GM12878 (cell line): ENCODE measurements at regions not wholly inside any gene's neighbourhood (a gene's known extent, or its start where the extent isn't known, plus 50 kb on each side); places are given as distances from the start of the nearest gene placed in this dataset.

Experiments used
- ATAC-seq: fragments of 200-7000 bp; cut with Tn5 transposase; 3 replicates; pipeline ENCODE4 v1.9.1; 2020; ENCODE audit warnings: mild to moderate bottlenecking, moderate library complexity
- BruUV-seq: library from RNA; stranded (reverse); fragments of 400-500 nt; replicated peaks from 2 replicates; lab custom pipeline; 2021; lab: Mats Ljungman, UMichigan
- CTCF ChIA-PET: fragments of 300-600 bp; sonication (Branson Sonifier 250); formaldehyde crosslinking; extraction: SDS; loops from one replicate; lab custom pipeline; 2021; ENCODE audit warnings: inconsistent platforms; lab: Yijun Ruan, JAX
- POLR2A ChIA-PET: fragments of 350-600 bp; formaldehyde crosslinking; extraction: SDS; loops from one replicate; lab custom pipeline; 2021; ENCODE audit warnings: inconsistent platforms; lab: Charles Lee
- RAD21 ChIA-PET: fragments of 300-600 bp; sonication (Branson Sonifier 250); formaldehyde crosslinking; loops from one replicate; lab custom pipeline; 2023; ENCODE audit warnings: antibody characterized with exemption; ENCODE audit not compliant: unreplicated experiment; lab: Charles Lee
- SMC1A ChIA-PET: fragments of 300-600 bp; sonication (Branson Sonifier 250); formaldehyde crosslinking; loops from one replicate; lab custom pipeline; 2023; ENCODE audit not compliant: unreplicated experiment, uncharacterized antibody; lab: Charles Lee
- DNase-seq: peaks from one replicate; pipeline ENCODE4 v3.0.0-alpha.2; 2011; ENCODE audit warnings: low read depth, low spot score
- FAIRE-seq: peaks from 3 replicates; lab custom pipeline; 2011; peaks lifted over from hg19 to GRCh38; lab: Jason Lieb, UNC
- H2AFZ ChIP-seq: 2 replicates; pipeline ENCODE4 v1.6.0; 2011; ENCODE audit warnings: low read depth, low read length, control low read depth; ENCODE audit not compliant: control insufficient read depth
- H3K27ac ChIP-seq: 2 replicates; pipeline ENCODE4 v1.5.1; 2011; ENCODE audit warnings: control low read depth; ENCODE audit not compliant: control insufficient read depth, insufficient read depth
- H3K27me3 ChIP-seq, 2 experiments: replicated peaks in 1 of 2; 2 replicates each; pipeline versions ENCODE4 v1.6.0 to v1.6.1; 2011; ENCODE audit warnings: low read length in 1 of 2; ENCODE audit not compliant: control insufficient read depth in 2 of 2, insufficient read depth in 2 of 2
- H3K36me3 ChIP-seq, 2 experiments: 2 replicates each; pipeline ENCODE4 v1.5.1; 2011; ENCODE audit warnings: low read length in 1 of 2; ENCODE audit not compliant: control insufficient read depth in 2 of 2, insufficient read depth in 2 of 2
- H3K4me1 ChIP-seq: 2 replicates; pipeline ENCODE4 v1.6.1; 2011; ENCODE audit warnings: mild to moderate bottlenecking, low read length, moderate library complexity, mixed read lengths; ENCODE audit not compliant: control insufficient read depth, insufficient read depth
- H3K4me2 ChIP-seq: 2 replicates; pipeline ENCODE4 v1.6.0; 2011; ENCODE audit warnings: control low read depth; ENCODE audit not compliant: control insufficient read depth, insufficient read depth
- H3K4me3 ChIP-seq: fragments of 200-600 bp; sonication (generic); 2 replicates; pipeline ENCODE4 v1.5.1; 2016
- H3K79me2 ChIP-seq: 2 replicates; pipeline ENCODE4 v1.6.0; 2011; ENCODE audit warnings: low read length; ENCODE audit not compliant: control insufficient read depth, insufficient read depth
- H3K9ac ChIP-seq: 2 replicates; pipeline ENCODE4 v1.8.0; 2011; ENCODE audit warnings: low read length, control low read depth, mixed read lengths; ENCODE audit not compliant: control insufficient read depth, insufficient read depth
- H3K9me3 ChIP-seq: replicated peaks from 3 replicates; pipeline ENCODE4 v1.5.1; 2011; ENCODE audit warnings: mild to moderate bottlenecking, low read length; ENCODE audit not compliant: control insufficient read depth, insufficient read depth
- H4K20me1 ChIP-seq: 2 replicates; pipeline ENCODE4 v1.6.0; 2011; ENCODE audit not compliant: control insufficient read depth, insufficient read depth
- CREM ChIP-seq: IDR thresholded peaks from 2 replicates; pipeline ENCODE4 v1.6.1; 2014; ENCODE audit warnings: antibody characterized with exemption, low read depth
- FOXK2 ChIP-seq: fragments of 450-650 bp; IDR thresholded peaks from 2 replicates; pipeline ENCODE4 v1.6.1; 2017; ENCODE audit warnings: mild to moderate bottlenecking, moderate library complexity
- FOXM1 ChIP-seq: IDR thresholded peaks from 2 replicates; pipeline ENCODE4 v1.6.1; 2012; ENCODE audit warnings: low read depth, mild to moderate bottlenecking, inconsistent platforms, low read length, moderate library complexity
- HDAC2 ChIP-seq: fragments of 200-600 bp; sonication (generic); IDR thresholded peaks from 2 replicates; pipeline ENCODE4 v1.6.1; 2017
- IRF4 ChIP-seq: IDR thresholded peaks from 2 replicates; pipeline ENCODE4 v1.6.1; 2011; ENCODE audit warnings: low read depth, low read length
- MEF2A ChIP-seq: IDR thresholded peaks from 2 replicates; pipeline ENCODE4 v1.6.1; 2011; ENCODE audit warnings: low read depth, mild to moderate bottlenecking, low read length, moderate library complexity; ENCODE audit not compliant: insufficient read depth
- MTA2 ChIP-seq: fragments of 450-650 bp; IDR thresholded peaks from 2 replicates; pipeline ENCODE4 v1.6.1; 2016; ENCODE audit warnings: low read depth, mild to moderate bottlenecking, moderate library complexity
- MYB ChIP-seq: fragments of 150-350 bp; IDR thresholded peaks from 2 replicates; pipeline ENCODE4 v1.6.1; 2014; ENCODE audit warnings: mild to moderate bottlenecking, low read depth, low read length, borderline replicate concordance
- NBN ChIP-seq: fragments of 450-650 bp; IDR thresholded peaks from 2 replicates; pipeline ENCODE4 v1.6.1; 2016
- NFXL1 ChIP-seq: fragments of 450-650 bp; IDR thresholded peaks from 2 replicates; pipeline ENCODE4 v1.6.1; 2017; ENCODE audit warnings: antibody characterized with exemption, mild to moderate bottlenecking, borderline replicate concordance
- NR2F1 ChIP-seq: fragments of 450-650 bp; conservative IDR thresholded peaks from 2 replicates; pipeline ENCODE4 v1.6.1; 2017; ENCODE audit warnings: mild to moderate bottlenecking
- PML ChIP-seq: IDR thresholded peaks from 2 replicates; pipeline ENCODE4 v1.6.1; 2012; ENCODE audit warnings: low read length, inconsistent platforms
- POLR2A ChIP-seq: IDR thresholded peaks from 2 replicates; pipeline ENCODE4 v1.6.1; 2011; ENCODE audit warnings: low read depth, mild to moderate bottlenecking, low read length
- RAD51 ChIP-seq: fragments of 450-650 bp; IDR thresholded peaks from 2 replicates; pipeline ENCODE4 v1.6.1; 2016; ENCODE audit warnings: moderate library complexity, mild to moderate bottlenecking, inconsistent platforms
- RCOR1 ChIP-seq: conservative IDR thresholded peaks from 2 replicates; pipeline ENCODE4 v1.6.1; 2012; ENCODE audit warnings: low read depth, low read length, improper control_type of control experiment
- SMAD5 ChIP-seq: IDR thresholded peaks from 2 replicates; pipeline ENCODE4 v1.6.1; 2016; ENCODE audit warnings: antibody characterized with exemption, low read depth
- TCF12 ChIP-seq: IDR thresholded peaks from 2 replicates; pipeline ENCODE4 v1.6.1; 2011; ENCODE audit warnings: low read depth, mild to moderate bottlenecking, low read length
- ZNF207 ChIP-seq: fragments of 450-650 bp; IDR thresholded peaks from 2 replicates; pipeline ENCODE4 v1.6.1; 2014; ENCODE audit warnings: antibody characterized with exemption, mild to moderate bottlenecking, borderline replicate concordance
- WGBS: methylation state at CpG from one replicate; pipeline ENCODE4 v1.1.6; 2016; ENCODE audit warnings: low lambda C conversion rate; ENCODE audit not compliant: insufficient replicate concordance, insufficient coverage; ENCODE audit errors: missing lambda C conversion rate; 5-methylcytosine and 5-hydroxymethylcytosine counted together
- in situ Hi-C: fragments of 300-500 bp; cut with MboI; formaldehyde crosslinking; loops from 9 replicates; pipeline ENCODE4 v1.14.3; 2018; ENCODE audit warnings: mixed read lengths
- intact Hi-C: fragments of 100-400 bp; cut with micrococcal nuclease; formaldehyde crosslinking; loops from one replicate; pipeline ENCODE4 v1.14.2; 2022; ENCODE audit not compliant: unreplicated experiment
- TF ChIP-seq, protein P1 (sequence below): IDR thresholded peaks from 2 replicates; pipeline ENCODE4 v1.6.1; 2012; ENCODE audit warnings: low read depth, low read length, improper control_type of control experiment
- TF ChIP-seq, protein P2 (sequence below): fragments of 450-650 bp; IDR thresholded peaks from 2 replicates; pipeline ENCODE4 v1.6.1; 2018; ENCODE audit warnings: borderline replicate concordance, mild to moderate bottlenecking; ENCODE audit not compliant: partially characterized antibody

DNA sequence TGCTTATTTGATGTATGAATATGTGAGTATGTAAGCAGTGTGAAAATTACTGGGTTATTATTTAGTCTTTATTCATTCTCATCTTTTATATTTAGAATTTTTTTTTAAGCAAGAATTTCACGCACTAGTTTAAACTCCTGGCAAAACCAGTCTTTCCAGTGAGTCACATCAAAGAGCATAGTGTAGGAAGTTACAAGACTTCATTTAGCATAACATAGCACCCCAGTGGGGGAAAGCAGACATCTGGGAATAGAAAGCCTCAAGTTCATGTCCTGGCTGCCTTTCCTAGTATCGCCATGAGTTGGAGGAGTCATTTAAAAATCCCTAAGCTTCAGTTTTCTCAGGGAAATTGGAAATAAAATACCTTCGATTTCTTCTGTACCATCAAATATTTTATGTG lies 408.3 kb downstream of the NUP35 start:
- Histone ChIP-seq H3K27ac (no peak overlapping the region), H3K79me2 (no peaks in the 10 kb centered on the region), H3K4me2 (no peak overlapping the region), H3K9me3 (no peaks in the 10 kb centered on the region; the same call in 2 of the 3 replicates), H3K4me1 (no peaks in the 10 kb centered on the region), H4K20me1 (no peaks in the 10 kb centered on the region), H3K9ac (no peak overlapping the region), H3K27me3 (no peaks in the 10 kb centered on the region), H2AFZ (no peak overlapping the region), H3K4me3 (no peak overlapping the region), H3K36me3 (no peaks in the 10 kb centered on the region)
- CTCF ChIA-PET: interaction anchor here (1.3 kb wide), 1 partner anchor 12 kb away, joined by 4 read pairs; no protein-coding TSS in a partner anchor
- ATAC-seq: no peak
- TF ChIP-seq PML (no peak), MEF2A (no peak), CREM (no peak), MYB (no peak), MTA2 (no peak), FOXM1 (no peak), ZNF207 (no peak)
- FAIRE-seq: no peak
- SMC1A ChIA-PET: interaction anchor here (2.4 kb wide), 1 partner anchor 10 kb away, joined by 12 read pairs; no protein-coding TSS in a partner anchor
- RAD21 ChIA-PET: no interaction called here
- WGBS: 21% methylated on average over 3 of the region's 3 CpGs
- no TSS peak for BruUV-seq
- in situ Hi-C loops: no loop called here
- POLR2A ChIA-PET: no interaction called here
- no peak for DNase-seq
- intact Hi-C loops: no loop called here

DNA sequence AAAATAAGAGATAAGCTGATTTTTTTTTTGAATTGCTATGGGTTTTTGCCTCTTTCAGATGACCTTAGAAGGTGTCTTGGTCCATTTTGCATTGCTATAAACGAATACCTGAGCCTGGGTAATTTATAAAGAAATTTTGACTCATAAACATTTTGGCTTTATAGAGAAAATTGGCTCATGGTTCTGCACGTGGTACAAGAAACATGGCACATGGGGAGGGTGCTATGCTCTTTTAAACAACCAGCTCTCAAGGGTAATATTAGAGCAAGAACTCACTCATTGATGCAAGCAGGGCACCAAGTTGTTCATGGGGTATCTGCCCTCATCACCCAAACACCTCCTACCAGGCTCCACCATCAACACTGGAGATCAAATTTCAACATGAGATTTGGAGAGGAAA lies 408.8 kb downstream of the NUP35 start:
- DNase-seq (no peak), ATAC-seq (no peak), FAIRE-seq (no peak)
- H3K9me3 ChIP-seq: no peaks in the 10 kb centered on the region; the same call in 2 of the 3 replicates
- no peaks in the 10 kb centered on the region for H3K79me2 ChIP-seq
- RAD21 ChIA-PET: no interaction called here
- no peaks in the 10 kb centered on the region for H3K4me1 ChIP-seq
- H4K20me1 ChIP-seq: no peaks in the 10 kb centered on the region
- no peak overlapping the region for H3K4me3 ChIP-seq
- H2AFZ ChIP-seq: no peak overlapping the region
- SMC1A ChIA-PET: interaction anchor here (2.4 kb wide), 1 partner anchor 10 kb away, joined by 12 read pairs; no protein-coding TSS in a partner anchor
- POLR2A ChIA-PET: no interaction called here
- H3K4me2 ChIP-seq: no peak overlapping the region
- no peak overlapping the region for H3K27ac ChIP-seq
- no peak overlapping the region for H3K9ac ChIP-seq
- H3K36me3 ChIP-seq: no peaks in the 10 kb centered on the region
- BruUV-seq: no TSS peak
- H3K27me3 ChIP-seq: no peaks in the 10 kb centered on the region
- CTCF ChIA-PET: no interaction called here
- in situ Hi-C loops: no loop called here
- 4% methylated on average over 2 of the region's 2 CpGs for WGBS
- intact Hi-C loops: no loop called here
- TF ChIP-seq FOXK2 (no peak), NBN (no peak), ZNF207 (no peak), HDAC2 (no peak), TCF12 (no peak), IRF4 (no peak), SMAD5 (no peak), RAD51 (no peak), NR2F1 (no peak), NFXL1 (no peak), POLR2A (no peak), RCOR1 (no peak)
- TF ChIP-seq, protein P1, sequence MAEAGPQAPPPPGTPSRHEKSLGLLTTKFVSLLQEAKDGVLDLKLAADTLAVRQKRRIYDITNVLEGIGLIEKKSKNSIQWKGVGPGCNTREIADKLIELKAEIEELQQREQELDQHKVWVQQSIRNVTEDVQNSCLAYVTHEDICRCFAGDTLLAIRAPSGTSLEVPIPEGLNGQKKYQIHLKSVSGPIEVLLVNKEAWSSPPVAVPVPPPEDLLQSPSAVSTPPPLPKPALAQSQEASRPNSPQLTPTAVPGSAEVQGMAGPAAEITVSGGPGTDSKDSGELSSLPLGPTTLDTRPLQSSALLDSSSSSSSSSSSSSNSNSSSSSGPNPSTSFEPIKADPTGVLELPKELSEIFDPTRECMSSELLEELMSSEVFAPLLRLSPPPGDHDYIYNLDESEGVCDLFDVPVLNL: no peak
- TF ChIP-seq, protein P2, sequence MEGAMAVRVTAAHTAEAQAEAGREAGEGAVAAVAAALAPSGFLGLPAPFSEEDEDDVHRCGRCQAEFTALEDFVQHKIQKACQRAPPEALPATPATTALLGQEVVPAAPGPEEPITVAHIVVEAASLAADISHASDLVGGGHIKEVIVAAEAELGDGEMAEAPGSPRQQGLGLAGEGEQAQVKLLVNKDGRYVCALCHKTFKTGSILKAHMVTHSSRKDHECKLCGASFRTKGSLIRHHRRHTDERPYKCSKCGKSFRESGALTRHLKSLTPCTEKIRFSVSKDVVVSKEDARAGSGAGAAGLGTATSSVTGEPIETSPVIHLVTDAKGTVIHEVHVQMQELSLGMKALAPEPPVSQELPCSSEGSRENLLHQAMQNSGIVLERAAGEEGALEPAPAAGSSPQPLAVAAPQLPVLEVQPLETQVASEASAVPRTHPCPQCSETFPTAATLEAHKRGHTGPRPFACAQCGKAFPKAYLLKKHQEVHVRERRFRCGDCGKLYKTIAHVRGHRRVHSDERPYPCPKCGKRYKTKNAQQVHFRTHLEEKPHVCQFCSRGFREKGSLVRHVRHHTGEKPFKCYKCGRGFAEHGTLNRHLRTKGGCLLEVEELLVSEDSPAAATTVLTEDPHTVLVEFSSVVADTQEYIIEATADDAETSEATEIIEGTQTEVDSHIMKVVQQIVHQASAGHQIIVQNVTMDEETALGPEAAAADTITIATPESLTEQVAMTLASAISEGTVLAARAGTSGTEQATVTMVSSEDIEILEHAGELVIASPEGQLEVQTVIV: no peak
